Body of pancreas (tissue), 4 donors: ENCODE measurements at regions not wholly inside any gene's neighbourhood (a gene's known extent, or its start where the extent isn't known, plus 50 kb on each side); places are given as distances from the start of the nearest gene placed in this dataset.

Source experiments
- ATAC-seq: fragments of 150-250 bp; one replicate; pipeline ENCODE4 v1.9.1; 2016
- DNase-seq, 4 donors: peaks; one replicate each; pipeline ENCODE4 v3.0.0-alpha.2; 2019
- H3K27ac ChIP-seq, 4 donors: fragments of 200-600 bp; sonication (generic); 1 replicate in 3 of 4; 2 replicates in 1 of 4; pipeline versions ENCODE4 v1.5.1 to v1.6.1; 2016 to 2019; ENCODE audit warnings: mild to moderate bottlenecking in 1 of 4, mixed read lengths in 1 of 4, moderate library complexity in 1 of 4
- H3K27me3 ChIP-seq, 2 donors: fragments of 200-600 bp; sonication (generic); one replicate each; pipeline ENCODE4 v1.6.0; 2016; ENCODE audit warnings: mild to moderate bottlenecking in 1 of 2
- H3K36me3 ChIP-seq, 2 donors: fragments of 200-600 bp; sonication (generic); replicated peaks in 1 of 2; 2 replicates each; pipeline ENCODE4 v1.5.1; 2016; ENCODE audit warnings: low read depth in 2 of 2; ENCODE audit not compliant: insufficient read depth in 1 of 2
- H3K4me1 ChIP-seq: fragments of 200-600 bp; sonication (generic); one replicate; pipeline ENCODE4 v1.6.0; 2016
- H3K4me3 ChIP-seq, 2 donors: fragments of 200-600 bp; sonication (generic); 1 replicate in 1 of 2; 2 replicates in 1 of 2; pipeline ENCODE4 v1.5.1; 2016 to 2019
- H3K9me3 ChIP-seq, 3 donors: fragments of 200-600 bp; sonication (generic); 1 replicate in 2 of 3; 2 replicates in 1 of 3; pipeline ENCODE4 v1.5.1; 2016
- CTCF ChIP-seq, 7 experiments: fragments of 450-650 bp in 4 of 7; fragments of 200-600 bp in 3 of 7; sonication (generic) in 3 of 7; IDR thresholded peaks; one replicate each; pipeline ENCODE4 v1.5.1; 2016 to 2019; ENCODE audit warnings: antibody characterized with exemption in 7 of 7
- POLR2A ChIP-seq, 3 donors: fragments of 450-650 bp; IDR thresholded peaks; one replicate each; pipeline ENCODE4 v1.6.1; 2016; ENCODE audit warnings: antibody characterized with exemption in 3 of 3, mild to moderate bottlenecking in 2 of 3
- WGBS, 2 donors: methylation state at CpG; one replicate each; pipeline ENCODE4 v1.1.5; 2017; 5-methylcytosine and 5-hydroxymethylcytosine counted together
- intact Hi-C: fragments of 100-400 bp; cut with DNase I; formaldehyde crosslinking; loops from one replicate; pipeline ENCODE4 v1.15.1; 2023

DNA sequence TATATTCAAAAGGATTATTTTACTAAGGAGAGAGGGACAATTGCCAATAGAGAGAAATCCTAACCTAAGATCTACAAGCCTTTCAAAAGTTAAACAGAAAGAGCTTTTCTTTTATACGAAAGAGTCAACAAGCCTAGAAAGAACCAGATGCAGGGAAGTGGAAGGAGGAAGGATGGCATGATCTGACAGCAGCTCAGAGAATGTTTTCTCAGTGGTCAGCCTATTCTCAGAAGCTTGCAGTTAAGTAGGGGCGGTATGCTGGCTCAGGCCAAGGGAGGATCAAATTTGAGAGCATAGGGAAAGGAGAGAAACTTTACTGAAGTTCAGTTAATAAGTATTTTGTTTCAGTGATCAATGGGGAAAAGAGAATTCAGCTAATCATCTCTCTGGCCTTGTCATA is 88.0 kb upstream of the FTMT start:
- ATAC-seq, result no peak
- H3K27me3 ChIP-seq, result no peaks in the 10 kb centered on the region
- intact Hi-C loops, result no loop called here
- no peaks in the 10 kb centered on the region for H3K4me1 ChIP-seq
- 39 to 45% methylated on average over 2 of the region's 2 CpGs for WGBS, 2 donors
- H3K36me3 ChIP-seq, result no peaks in the 10 kb centered on the region
- no peak overlapping the region for H3K4me3 ChIP-seq
- no peak for DNase-seq
- H3K9me3 ChIP-seq, result no peaks in the 10 kb centered on the region
- H3K27ac ChIP-seq, result no peak overlapping the region
- TF ChIP-seq CTCF (IDR thresholded peaks at IDR 0.05) (no peak), POLR2A (IDR thresholded peaks at IDR 0.05) (no peak)

DNA sequence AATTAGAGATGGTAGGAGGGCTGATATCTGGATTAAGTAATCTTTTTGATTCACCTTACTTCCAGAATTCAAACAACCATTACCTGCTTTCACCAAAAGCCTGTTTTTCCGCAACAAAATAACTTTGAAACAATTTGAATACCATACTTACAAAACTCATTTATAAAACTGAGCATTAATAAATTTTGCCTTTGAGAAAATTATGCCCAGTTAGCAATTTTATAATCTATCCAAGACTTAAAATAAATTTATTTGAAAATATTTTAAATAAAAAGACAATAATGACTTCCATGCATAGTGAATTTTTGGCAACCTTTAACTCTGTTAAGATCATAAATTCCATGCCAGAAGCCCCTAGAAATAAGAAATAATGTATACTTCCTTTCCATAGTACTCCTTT is 71.3 kb upstream of the FTMT start:
- Histone ChIP-seq H3K36me3 (no peaks in the 10 kb centered on the region), H3K4me3 (no peak overlapping the region), H3K27ac (no peak overlapping the region), H3K9me3 (no peaks in the 10 kb centered on the region), H3K27me3 (no peaks in the 10 kb centered on the region), H3K4me1 (no peaks in the 10 kb centered on the region)
- DNase-seq (no peak), ATAC-seq (no peak)
- intact Hi-C loops, result no loop called here
- WGBS, 2 donors, result 75 to 82% methylated on average over 1 of the region's 1 CpG
- no peak for TF ChIP-seq POLR2A (IDR thresholded peaks at IDR 0.05)
- TF ChIP-seq CTCF (IDR thresholded peaks at IDR 0.05), result no peak

- intact Hi-C loops, result no loop called here
- DNase-seq, result no peak
Measured at GRCh38 chr5:121783700-121784099, 68.0 kb upstream of the FTMT start.

GRCh38 chr5:121793791-121794190 is 57.9 kb upstream of the FTMT start:
- H3K9me3 ChIP-seq, result no peaks in the 10 kb centered on the region
- no peak overlapping the region for H3K27ac ChIP-seq
- H3K4me1 ChIP-seq, result no peaks in the 10 kb centered on the region
- ATAC-seq (no peak), DNase-seq (no peak)
- TF ChIP-seq CTCF (IDR thresholded peaks at IDR 0.05), result no peak
- H3K4me3 ChIP-seq, result no peak overlapping the region
- no peaks in the 10 kb centered on the region for H3K27me3 ChIP-seq
- intact Hi-C loops, result no loop called here
- no peaks in the 10 kb centered on the region for H3K36me3 ChIP-seq

More at GRCh38 chr5:121783700-121784099, 68.0 kb upstream of the FTMT start:
- Histone ChIP-seq H3K36me3 (no peaks in the 10 kb centered on the region), H3K27me3 (no peaks in the 10 kb centered on the region), H3K9me3 (no peaks in the 10 kb centered on the region), H3K27ac (no peak overlapping the region), H3K4me1 (no peaks in the 10 kb centered on the region), H3K4me3 (no peak overlapping the region)
- WGBS, 2 donors, result 50 to 52% methylated on average over 3 of the region's 3 CpGs
- TF ChIP-seq POLR2A (IDR thresholded peaks at IDR 0.05) (no peak), CTCF (IDR thresholded peaks at IDR 0.05) (no peak)
- no peak for ATAC-seq

DNA sequence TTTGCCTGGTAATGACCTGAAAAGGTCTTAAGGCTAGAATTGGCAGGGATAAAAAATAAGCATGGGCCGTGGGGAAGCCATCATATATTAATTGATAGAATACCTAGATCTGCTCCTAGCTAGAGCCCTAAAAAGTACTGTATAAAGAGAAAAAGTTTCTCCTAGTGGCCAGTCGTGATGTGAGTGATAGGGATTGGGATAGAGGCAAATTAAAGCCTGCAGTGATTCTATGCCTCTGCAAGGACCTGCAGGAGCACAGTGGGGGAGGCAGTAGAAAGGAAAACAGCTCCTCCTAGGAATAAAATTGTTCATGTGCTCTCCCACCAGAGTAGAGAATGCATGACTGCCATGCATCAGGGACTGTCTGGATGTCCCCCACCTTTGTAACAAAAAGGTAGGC is 56.2 kb upstream of the FTMT start:
- ATAC-seq, result no peak

More for the DNA sequence above, 56.2 kb upstream of the FTMT start:
- no peak for DNase-seq
- Histone ChIP-seq H3K4me1 (no peaks in the 10 kb centered on the region), H3K9me3 (no peaks in the 10 kb centered on the region), H3K27ac (no peak overlapping the region), H3K4me3 (no peak overlapping the region), H3K27me3 (no peaks in the 10 kb centered on the region), H3K36me3 (no peaks in the 10 kb centered on the region)
- TF ChIP-seq POLR2A (IDR thresholded peaks at IDR 0.05) (no peak), CTCF (IDR thresholded peaks at IDR 0.05) (no peak)
- 26 to 33% methylated on average over 2 of the region's 2 CpGs for WGBS, 2 donors
- intact Hi-C loops, result no loop called here
